Loucy (cell line): ENCODE measurements at regions not wholly inside any gene's neighbourhood (a gene's known extent, or its start where the extent isn't known, plus 50 kb on each side); places are given as distances from the start of the nearest gene placed in this dataset.

Source experiments
- H2AFZ ChIP-seq: fragments of 200-600 bp; sonication (generic); 2 replicates; pipeline ENCODE4 v1.6.0; 2016; ENCODE audit warnings: antibody characterized with exemption, mild to moderate bottlenecking, low read length, moderate library complexity
- H3F3A ChIP-seq: fragments of 200-600 bp; 2 replicates; pipeline ENCODE4 v1.6.0; 2016; ENCODE audit warnings: antibody characterized with exemption, low read depth, mild to moderate bottlenecking
- H3K27me3 ChIP-seq: fragments of 200-600 bp; sonication (generic); 2 replicates; pipeline ENCODE4 v1.6.1; 2014; ENCODE audit warnings: low read length, mild to moderate bottlenecking; ENCODE audit not compliant: insufficient read depth, poor library complexity, severe bottlenecking
- H3K36me3 ChIP-seq: fragments of 200-600 bp; sonication (generic); 2 replicates; pipeline ENCODE4 v1.6.1; 2016; ENCODE audit warnings: low read length; ENCODE audit not compliant: insufficient read depth
- H3K4me1 ChIP-seq: fragments of 200-600 bp; sonication (generic); 2 replicates; pipeline ENCODE4 v1.5.1; 2014; ENCODE audit warnings: low read length, mild to moderate bottlenecking; ENCODE audit not compliant: insufficient read depth, poor library complexity, severe bottlenecking
- H3K4me2 ChIP-seq: fragments of 200-600 bp; sonication (generic); 2 replicates; pipeline ENCODE4 v1.6.0; 2014; ENCODE audit warnings: antibody characterized with exemption, low read length, low read depth, mild to moderate bottlenecking; ENCODE audit not compliant: poor library complexity, severe bottlenecking
- H3K4me3 ChIP-seq: fragments of 200-600 bp; sonication (generic); 2 replicates; pipeline ENCODE4 v1.5.1; 2014; ENCODE audit warnings: low read length, mild to moderate bottlenecking, mixed read lengths; ENCODE audit not compliant: poor library complexity, severe bottlenecking
- H3K79me2 ChIP-seq: fragments of 200-600 bp; sonication (generic); 2 replicates; pipeline ENCODE4 v1.6.1; 2014; ENCODE audit warnings: low read length; ENCODE audit not compliant: insufficient read depth
- H3K9ac ChIP-seq: fragments of 200-600 bp; sonication (generic); 2 replicates; pipeline ENCODE4 v1.6.0; 2014; ENCODE audit warnings: mild to moderate bottlenecking, low read depth, low read length, moderate library complexity; ENCODE audit not compliant: poor library complexity, severe bottlenecking
- H3K9me2 ChIP-seq: fragments of 200-600 bp; sonication (generic); replicated peaks from 2 replicates; pipeline ENCODE4 v1.6.1; 2016; ENCODE audit warnings: low read depth, low read length, mixed read lengths
- H3K9me3 ChIP-seq: fragments of 200-600 bp; sonication (generic); 2 replicates; pipeline ENCODE4 v1.6.1; 2014; ENCODE audit warnings: mild to moderate bottlenecking, antibody characterized with exemption, low read length, low read depth; ENCODE audit not compliant: insufficient read depth
- H4K20me1 ChIP-seq: fragments of 200-600 bp; sonication (generic); 2 replicates; pipeline ENCODE4 v1.6.0; 2014; ENCODE audit warnings: antibody characterized with exemption, low read length, mild to moderate bottlenecking; ENCODE audit not compliant: insufficient read depth, poor library complexity, severe bottlenecking
- EZH2phosphoT487 ChIP-seq: fragments of 200-600 bp; IDR thresholded peaks from 2 replicates; pipeline ENCODE4 v1.6.1; 2018; ENCODE audit warnings: antibody characterized with exemption, mild to moderate bottlenecking, moderate library complexity, borderline replicate concordance
- TF ChIP-seq, protein P1 (sequence below): fragments of 200-600 bp; sonication (generic); conservative IDR thresholded peaks from 2 replicates; pipeline ENCODE4 v1.5.1; 2014; ENCODE audit warnings: mild to moderate bottlenecking, antibody characterized with exemption, low read length

DNA sequence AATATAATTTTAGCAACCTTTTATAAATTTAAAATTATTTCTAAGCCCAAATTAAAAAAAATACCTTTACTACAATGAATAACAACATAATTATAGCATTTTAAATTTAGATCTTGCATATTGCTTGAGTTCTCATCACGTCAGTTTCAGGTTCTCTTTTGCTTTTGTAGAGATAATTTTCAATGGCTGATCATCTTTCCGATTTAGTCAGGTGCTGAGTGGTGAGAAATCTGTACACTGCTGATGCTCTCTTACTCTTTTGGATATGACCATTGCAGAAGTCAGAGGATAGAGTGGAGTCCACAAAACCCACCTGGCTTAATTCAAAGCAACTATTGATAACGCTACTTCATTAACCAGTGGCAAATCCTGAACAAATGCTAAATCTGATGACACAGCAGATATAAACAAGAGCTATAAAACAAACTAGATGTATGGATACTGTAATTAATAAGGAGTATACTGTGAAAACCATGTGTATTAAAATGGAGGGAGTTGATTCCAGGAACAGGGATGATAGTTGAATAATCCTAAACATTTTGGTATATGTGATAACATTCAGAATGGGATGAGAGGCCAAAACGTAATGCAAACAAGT is 394.8 kb downstream of the CSNK1G3 start:
- Histone ChIP-seq H3K36me3 (no peaks in the 10 kb centered on the region), H3K4me2 (no peak overlapping the region), H3K79me2 (no peaks in the 10 kb centered on the region), H3K9me3 (no peaks in the 10 kb centered on the region), H3K9ac (no peak overlapping the region), H3F3A (no peaks in the 10 kb centered on the region), H3K9me2 (no peaks in the 10 kb centered on the region), H3K27me3 (no peaks in the 10 kb centered on the region), H3K4me3 (no peak overlapping the region), H4K20me1 (no peaks in the 10 kb centered on the region), H2AFZ (no peak overlapping the region), H3K4me1 (no peaks in the 10 kb centered on the region)
- TF ChIP-seq, protein P1, sequence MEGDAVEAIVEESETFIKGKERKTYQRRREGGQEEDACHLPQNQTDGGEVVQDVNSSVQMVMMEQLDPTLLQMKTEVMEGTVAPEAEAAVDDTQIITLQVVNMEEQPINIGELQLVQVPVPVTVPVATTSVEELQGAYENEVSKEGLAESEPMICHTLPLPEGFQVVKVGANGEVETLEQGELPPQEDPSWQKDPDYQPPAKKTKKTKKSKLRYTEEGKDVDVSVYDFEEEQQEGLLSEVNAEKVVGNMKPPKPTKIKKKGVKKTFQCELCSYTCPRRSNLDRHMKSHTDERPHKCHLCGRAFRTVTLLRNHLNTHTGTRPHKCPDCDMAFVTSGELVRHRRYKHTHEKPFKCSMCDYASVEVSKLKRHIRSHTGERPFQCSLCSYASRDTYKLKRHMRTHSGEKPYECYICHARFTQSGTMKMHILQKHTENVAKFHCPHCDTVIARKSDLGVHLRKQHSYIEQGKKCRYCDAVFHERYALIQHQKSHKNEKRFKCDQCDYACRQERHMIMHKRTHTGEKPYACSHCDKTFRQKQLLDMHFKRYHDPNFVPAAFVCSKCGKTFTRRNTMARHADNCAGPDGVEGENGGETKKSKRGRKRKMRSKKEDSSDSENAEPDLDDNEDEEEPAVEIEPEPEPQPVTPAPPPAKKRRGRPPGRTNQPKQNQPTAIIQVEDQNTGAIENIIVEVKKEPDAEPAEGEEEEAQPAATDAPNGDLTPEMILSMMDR = no peak
- TF ChIP-seq EZH2phosphoT487 = no peak

DNA sequence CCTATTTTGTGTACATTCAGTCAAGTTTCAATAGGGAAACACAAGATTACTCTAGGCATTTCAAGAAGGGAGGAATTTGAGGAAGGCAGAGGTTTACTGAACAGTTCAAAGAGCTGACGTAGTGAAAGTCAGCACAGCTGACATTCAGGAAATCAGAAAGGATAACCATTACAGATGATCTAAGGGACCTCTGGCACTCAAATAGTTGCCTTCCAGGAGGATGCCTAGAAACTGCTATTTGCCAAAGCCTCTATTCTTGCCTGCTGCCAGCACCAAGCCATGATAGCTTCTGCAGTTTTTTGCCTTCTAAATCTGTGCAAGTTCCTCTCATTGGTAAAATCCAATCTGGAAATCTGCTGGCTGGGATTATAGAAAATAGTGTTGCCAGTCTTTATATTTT is 373.1 kb downstream of the CSNK1G3 start:
- H3K4me3 ChIP-seq = no peak overlapping the region
- H4K20me1 ChIP-seq = no peaks in the 10 kb centered on the region
- H2AFZ ChIP-seq = no peak overlapping the region
- no peak overlapping the region for H3K4me2 ChIP-seq
- no peaks in the 10 kb centered on the region for H3K27me3 ChIP-seq
- no peaks in the 10 kb centered on the region for H3K9me3 ChIP-seq
- no peaks in the 10 kb centered on the region for H3K9me2 ChIP-seq
- H3K4me1 ChIP-seq = no peaks in the 10 kb centered on the region
- H3K36me3 ChIP-seq = no peaks in the 10 kb centered on the region
- no peaks in the 10 kb centered on the region for H3F3A ChIP-seq
- H3K9ac ChIP-seq = no peak overlapping the region
- TF ChIP-seq, protein P1 = no peak
- TF ChIP-seq EZH2phosphoT487 = no peak
- no peaks in the 10 kb centered on the region for H3K79me2 ChIP-seq

DNA sequence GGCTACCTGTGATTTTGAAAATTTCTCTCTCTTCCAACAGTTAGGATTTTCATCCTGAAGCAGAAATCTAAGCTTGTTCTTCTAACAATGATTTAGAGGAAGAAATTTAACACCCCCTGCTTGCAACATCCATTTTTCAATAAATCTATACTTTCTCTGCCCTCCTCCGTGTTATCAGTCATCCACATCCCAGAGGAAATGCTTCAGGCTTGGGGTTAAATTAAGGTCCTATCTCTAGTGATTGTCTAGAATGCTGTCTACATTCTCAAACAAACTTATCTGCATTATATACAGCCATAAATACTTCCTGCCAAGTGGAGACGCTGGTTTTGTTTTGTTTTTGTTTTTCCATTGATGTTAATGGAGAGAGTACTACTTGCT is 371.0 kb downstream of the CSNK1G3 start:
- Histone ChIP-seq H2AFZ (no peak overlapping the region), H3K9me3 (no peaks in the 10 kb centered on the region), H3K4me3 (no peak overlapping the region), H3K36me3 (no peaks in the 10 kb centered on the region), H3K27me3 (no peaks in the 10 kb centered on the region), H3K9me2 (no peaks in the 10 kb centered on the region), H3K4me2 (no peak overlapping the region), H3K4me1 (no peaks in the 10 kb centered on the region), H4K20me1 (no peaks in the 10 kb centered on the region), H3F3A (no peaks in the 10 kb centered on the region), H3K9ac (no peak overlapping the region), H3K79me2 (no peaks in the 10 kb centered on the region)
- TF ChIP-seq, protein P1 = no peak
- no peak for TF ChIP-seq EZH2phosphoT487
